COLO829 (cell line): ENCODE measurements at regions not wholly inside any gene's neighbourhood (a gene's known extent, or its start where the extent isn't known, plus 50 kb on each side); places are given as distances from the start of the nearest gene placed in this dataset.
A peak's percentile ranks its signal among the peaks of the same experiment; 100 is the strongest.

ENCODE experiments used
- DNase-seq: peaks from one replicate; pipeline ENCODE4 v3.0.0; 2012; ENCODE audit warnings: low spot score

DNA sequence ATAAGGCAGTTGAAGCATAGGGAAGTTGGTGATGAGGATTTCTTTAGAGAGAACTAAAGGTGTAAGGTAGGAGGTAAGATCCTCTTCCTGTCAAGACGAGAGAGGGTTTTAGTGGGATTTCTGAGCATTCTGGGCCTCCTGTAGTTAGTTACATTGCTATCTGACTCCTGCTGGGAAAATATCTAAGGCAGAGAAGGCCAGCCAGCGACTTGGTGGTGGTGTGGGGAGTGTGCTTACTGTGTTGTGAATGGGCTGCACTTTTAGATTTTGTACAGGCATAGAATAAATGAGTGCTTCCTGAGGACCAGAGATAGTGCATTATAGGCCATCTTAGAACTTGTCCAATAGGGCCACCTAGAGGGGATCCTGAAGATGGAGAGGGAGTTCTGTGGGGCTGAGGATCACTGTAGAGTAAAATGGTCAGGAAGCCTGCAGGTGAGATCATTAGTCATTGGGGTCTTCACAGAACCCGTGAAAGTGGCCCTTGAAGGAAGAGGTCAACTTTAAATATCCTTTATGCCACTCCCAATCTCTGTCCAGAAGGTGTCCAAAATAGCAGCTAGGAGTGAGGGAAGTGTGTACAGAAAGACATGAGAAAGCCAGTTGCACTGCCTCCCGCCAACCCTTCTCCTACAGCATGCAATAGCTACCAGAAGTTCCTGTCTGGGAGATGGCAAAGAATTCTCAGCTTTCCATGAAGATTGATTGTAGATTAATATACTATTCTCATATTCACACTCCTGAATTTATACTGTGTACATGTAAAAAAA is 266.6 kb downstream of the POLR1F start:
- peak; percentile 73 for DNase-seq

DNA sequence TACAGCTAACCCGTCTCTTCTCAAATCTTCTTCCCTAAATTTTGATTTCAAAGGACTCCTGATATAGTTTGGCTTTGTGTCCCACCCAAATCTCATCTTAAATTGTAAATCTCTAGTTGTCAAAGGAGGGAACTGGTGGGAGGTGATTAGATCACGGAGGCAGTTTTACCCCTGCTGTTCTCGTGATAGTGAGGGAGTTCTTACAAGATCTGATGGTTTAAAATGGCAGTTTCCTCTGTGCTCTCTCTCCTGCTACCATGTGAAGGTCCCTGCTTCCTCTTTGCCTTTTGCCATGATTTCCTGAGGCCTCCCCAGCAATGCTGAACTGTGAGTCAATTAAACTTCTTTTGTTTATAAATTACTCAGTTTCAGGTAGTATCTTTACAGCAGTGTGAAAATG is 269.3 kb downstream of the POLR1F start:
- DNase-seq = no peak

DNA sequence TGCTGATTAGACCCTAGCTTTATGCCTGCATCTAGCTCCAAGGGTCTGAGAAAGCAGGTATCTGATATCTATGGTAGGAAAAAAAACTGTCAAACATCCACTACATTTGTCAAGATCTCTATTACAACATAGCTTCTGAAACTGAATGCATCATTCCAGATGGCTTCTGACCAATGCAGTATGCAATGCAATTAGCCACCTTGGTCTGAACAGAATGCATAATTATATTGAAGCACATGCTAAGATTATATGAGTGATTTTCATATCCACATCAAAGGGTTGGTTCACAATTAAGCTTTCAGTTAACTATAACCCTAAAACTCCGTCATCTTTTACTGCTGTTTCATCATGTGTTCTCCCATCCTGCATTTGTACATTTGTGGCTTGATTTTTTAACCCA is 271.4 kb downstream of the POLR1F start:
- no peak for DNase-seq

DNA sequence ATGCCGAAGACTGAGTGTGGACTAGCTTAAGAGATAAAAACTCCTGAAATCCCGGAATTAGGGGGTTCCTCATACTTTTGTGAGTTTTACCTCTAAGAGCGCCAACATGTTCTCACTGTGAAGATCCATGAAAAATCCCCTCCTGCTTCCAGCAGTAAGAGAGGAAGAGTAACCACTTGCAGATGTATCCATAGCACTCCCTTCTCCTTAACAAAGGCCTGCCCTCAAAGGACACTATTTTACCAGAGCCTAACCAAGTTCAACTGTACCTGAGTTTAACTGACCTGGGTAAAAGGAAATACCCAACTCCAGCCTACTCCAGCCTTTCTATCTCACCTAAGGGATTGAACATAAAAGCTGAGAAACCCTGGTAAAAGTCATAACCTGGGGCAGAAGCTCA is 280.9 kb downstream of the POLR1F start:
- no peak for DNase-seq

DNA sequence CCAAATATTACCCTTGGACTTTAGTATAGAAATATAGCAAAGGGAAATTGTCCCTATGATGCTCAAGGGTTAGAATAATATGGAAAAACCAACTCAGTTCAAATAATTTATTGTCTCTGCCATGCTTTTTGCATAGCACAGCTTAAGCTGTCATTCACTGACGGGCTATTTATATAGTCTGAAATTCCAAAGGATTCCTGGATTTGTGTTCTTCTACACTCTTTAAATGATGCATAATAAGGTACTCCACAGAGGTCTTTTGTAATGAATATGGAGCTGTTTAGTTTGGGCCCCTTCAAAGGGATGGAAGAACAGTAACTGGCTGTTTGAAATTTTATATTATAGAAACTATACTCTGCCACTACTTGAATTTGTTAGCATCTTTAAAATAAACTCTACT is 276.6 kb upstream of the FERD3L start:
- DNase-seq = no peak

DNA sequence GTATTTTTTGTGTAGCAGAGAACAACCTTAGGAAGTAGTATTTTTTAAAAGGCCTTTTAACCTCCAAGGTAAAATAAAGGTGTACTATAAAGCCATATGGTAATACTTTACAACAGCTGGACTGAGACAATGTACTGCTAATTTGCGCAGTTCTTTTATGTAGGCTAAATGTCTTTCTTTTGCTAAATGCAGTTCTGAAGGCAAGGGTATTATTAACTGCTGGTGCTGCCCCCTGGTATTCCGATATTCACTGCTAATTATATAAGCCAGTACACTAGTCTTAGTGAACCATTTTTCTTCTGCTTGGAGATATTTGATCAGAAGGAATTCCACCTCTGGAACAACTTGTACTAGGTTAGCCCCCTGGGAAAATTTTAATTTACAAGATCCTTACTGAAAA is 272.0 kb upstream of the FERD3L start:
- DNase-seq = no peak

DNA sequence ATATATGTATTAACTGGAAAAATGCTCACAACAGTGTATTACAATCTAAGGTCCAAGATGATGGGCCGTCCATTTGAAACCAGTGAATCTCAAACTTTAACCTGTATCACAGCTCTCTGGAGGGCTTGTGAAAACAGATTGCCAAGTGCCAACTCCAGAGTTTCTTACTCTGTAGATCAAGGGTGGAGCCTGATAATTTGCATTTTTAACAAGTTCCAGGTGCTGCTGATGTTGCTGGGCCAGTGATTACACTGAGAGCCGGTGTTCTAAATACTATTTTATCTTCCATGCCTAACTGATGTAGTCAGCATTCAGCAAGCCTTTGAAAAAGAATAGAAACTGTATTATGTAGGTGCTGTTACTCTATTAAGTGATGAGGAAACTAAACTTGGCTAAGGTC is 269.9 kb upstream of the FERD3L start:
- no peak for DNase-seq

DNA sequence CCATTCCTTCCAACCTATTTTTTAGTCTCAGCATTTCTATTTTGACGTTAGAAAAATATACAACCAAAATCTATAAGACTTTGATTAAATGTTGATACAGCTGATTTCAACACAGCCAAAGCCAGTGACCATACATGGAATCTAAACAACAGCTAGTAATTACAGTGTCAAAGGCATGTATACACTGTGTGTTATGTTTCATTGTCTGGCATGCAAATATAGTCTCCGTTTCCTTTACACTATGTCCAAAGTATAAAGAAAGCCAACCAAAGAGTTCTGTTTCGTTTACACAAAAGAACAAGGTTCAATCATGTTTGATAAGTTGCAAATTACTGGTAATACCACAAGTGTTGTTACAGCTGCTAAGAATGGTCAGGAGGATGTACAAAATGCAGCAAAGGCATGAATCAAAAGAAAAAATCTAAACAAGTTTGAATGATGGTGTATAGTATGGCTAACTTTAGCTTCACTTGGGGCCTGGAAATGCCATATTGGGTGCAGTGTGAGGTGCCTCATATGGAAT is 268.3 kb upstream of the FERD3L start:
- no peak for DNase-seq

DNA sequence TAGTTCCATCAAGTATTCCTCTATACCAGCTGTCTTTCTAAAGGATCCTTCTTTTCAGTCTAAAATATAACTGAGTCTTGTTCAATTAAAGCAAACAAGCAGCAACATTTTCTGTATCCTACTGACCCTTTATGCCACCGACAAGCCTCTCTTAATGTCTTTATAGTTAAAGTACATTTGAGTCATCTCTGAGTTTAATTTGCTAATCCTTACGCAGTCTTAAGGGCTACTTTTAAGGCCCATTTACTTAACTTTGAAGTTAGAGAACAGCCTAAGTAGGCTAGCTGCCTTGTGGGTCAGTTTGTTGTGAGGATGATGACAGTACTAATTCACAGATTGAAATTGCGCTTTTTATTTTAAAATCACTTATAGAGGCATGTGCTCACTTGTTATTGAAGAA is 265.5 kb upstream of the FERD3L start:
- no peak for DNase-seq

DNA sequence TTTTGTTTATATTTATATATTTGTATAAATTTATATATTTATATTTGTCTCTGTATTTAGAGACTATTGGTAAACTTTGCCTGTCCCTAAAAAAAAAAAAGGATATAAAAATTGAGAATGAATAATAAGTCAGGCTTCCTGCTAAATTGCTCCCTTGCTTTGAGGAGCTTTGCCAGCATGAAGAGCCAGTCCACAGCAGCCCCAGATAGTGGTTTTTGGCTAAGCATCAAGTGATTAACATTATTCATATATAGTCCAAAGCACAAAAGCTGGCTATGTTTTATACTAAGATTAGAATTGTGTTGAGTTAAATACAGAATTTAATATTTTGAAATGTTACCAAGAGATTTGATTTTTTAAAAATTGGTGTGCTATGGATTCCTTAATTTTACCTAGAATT is 264.9 kb upstream of the FERD3L start:
- DNase-seq = no peak

DNA sequence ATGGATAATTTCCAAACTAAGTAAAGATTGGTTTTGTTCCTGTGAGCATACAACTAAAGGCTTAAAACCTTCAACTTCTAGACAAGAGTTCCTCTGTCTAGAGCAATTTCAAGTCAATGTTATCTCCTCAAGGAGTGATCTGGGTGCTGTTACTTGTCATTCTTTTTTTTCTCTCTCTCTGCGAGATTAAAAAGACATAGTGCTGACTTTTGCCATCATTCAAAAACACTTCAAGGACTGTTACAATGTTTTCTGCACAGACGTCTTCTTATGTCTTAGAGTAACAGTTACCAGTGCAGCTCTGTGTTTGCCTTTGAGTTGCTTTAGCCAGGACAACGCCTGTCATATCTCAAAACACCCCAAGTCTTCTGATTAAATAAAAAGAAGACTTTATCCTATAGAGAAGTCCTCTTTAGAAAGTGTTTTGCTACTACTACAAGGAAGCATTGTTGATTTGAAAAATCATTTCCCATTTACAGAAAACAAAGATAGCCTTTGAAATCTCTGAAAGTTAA is 263.5 kb upstream of the FERD3L start:
- peak; percentile 62 for DNase-seq

DNA sequence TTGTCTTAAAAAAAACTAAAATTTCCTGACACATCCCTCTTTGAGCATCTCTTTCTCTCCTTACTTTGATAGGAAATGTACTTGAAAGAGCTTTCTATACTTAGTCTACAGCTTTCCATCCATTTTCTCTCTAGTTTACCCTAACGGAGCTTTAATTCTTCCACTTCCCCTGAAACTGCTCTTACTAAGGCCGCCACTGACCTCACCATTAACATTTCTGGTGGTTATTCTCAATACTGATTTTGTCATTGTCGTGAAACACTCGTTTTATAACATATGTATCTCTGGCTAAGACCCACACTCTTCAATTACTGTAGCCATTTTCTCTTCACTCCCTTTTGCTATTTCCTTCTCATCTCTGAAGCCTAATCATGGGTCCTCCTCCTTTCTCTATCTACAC is 262.0 kb upstream of the FERD3L start:
- no peak for DNase-seq

DNA sequence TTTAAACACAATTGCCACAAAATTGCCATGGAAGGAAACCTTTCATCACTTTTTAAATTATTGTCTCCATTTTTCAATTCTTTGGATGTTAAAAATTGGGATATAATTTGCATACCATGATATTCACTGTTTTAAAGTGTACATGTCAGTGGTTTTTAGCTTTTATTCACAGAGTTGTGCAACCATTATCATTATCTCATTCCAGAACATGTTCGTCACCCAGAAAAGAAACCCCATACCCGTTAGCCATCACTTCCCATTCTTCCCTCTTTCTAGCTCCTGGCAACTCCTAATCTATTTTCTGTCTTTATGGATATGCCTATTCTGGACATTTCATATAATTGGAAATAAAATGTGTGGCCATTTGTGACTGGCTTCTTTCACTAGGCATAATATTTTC is 260.3 kb upstream of the FERD3L start:
- DNase-seq = no peak

DNA sequence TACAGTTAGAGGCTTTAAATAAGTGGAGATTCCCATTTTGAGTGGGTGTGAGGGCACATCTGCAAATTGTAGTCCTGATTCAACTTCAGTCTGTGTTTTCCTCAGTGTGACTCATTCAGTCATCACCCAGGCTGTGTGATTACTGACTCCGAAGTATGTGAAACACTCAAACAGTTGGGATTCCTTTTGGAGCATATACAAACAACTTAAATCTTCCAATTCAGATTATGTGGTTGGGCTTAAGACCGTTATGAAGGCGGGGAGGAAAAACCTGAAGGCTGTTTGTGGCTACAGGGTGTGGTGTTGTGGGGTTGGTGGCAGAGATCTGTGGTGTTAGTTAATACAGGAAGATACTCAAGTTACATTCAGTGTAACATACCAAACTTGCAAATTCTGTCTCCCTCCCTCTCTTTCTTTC is 259.7 kb upstream of the FERD3L start:
- peak; percentile 93 for DNase-seq

DNA sequence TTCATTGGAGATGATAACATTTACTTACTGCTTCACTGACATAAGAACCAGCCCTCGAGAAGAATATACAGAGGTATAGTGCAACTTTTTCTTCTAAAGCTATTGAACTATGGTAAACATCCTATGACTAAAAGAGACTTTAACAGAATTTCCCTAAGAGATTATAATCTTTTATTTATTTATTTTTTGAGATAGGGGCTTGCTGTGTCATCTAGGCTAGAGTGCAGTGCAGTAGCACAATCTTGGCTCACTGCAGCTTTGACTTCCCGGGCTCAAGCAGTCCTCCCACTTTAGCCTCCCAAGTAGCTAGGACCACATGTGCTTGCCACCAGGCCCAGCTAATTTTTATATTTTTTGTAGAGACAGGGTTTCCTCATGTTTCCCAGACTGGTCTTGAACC is 258.5 kb upstream of the FERD3L start:
- no peak for DNase-seq

DNA sequence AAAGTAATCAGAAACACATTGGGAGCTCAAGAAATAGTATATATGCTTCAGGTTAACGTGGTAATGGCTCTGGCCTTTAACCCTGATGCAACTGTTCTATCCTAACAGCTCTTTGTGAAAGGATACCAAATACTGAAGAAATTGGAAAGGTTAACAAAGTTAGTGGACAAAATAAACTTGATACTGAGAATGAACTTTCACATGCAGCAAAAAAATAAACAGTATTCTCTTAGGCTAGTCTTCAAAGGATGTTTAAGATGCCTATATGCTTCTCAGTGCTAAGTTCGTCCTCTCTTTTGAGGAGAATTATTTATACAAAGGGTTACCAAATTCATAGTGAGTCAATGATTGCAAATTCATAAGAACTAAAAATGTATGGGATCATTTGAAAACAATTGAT is 256.2 kb upstream of the FERD3L start:
- DNase-seq = no peak

DNA sequence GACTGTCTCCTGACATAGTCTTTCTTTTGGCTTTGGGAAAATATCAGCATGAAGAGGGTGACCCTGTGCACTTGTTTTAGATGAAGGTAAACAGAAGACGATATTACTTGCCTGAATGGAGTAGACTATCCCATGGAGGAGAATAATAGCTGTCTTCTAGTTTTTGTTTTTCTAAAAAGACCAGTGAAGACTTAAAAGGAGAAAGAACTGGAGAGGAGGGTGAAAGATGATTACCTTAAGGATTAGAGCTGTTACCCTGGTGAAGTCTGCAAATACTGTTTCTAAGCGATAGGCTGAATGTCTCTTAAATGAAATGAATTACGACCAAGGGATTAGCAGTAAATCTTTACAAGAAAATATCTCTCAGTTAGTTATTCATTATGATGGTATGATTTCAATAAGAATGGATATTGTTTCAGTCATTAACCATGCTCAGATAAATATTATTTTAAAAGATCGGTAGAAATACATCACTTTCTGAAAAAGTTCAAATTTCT is 255.6 kb upstream of the FERD3L start:
- no peak for DNase-seq

DNA sequence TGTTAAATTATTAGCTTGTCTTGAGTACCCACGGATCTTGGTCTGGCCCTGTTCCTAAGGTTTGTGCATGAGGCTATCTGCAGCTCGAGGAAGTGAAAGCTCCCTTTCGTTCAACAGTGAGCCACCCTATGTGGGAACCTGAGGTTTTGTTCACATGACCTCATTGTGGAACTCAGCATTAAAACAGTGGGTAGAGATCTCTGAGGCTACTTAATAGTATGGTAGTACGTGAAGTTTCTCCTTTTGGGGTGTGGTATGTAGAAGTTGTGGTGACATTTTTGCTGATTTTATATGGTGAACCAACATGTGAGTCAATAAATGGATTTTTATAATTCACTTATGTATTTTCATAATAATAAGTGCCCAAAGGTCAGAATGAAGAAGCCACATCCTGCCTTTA is 252.7 kb upstream of the FERD3L start:
- no peak for DNase-seq

DNA sequence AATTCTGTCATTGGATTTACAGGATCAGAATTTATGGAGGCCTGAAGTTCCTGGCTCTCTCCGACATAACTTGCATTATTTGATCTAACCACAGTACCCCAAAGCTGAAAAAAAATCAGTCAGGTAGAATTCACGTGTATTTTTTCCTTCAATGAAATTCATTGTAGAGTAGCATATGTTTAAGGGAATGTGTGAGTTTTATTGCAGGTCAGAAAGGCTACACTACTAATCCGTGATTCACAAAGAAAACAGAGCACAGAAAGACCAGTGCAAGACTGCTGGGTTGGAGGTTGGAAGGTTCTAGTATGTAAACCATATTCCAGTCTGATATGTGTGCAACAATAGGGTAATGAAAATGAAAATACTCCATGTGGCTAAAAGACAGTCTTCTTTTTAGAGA is 247.0 kb upstream of the FERD3L start:
- DNase-seq = no peak

DNA sequence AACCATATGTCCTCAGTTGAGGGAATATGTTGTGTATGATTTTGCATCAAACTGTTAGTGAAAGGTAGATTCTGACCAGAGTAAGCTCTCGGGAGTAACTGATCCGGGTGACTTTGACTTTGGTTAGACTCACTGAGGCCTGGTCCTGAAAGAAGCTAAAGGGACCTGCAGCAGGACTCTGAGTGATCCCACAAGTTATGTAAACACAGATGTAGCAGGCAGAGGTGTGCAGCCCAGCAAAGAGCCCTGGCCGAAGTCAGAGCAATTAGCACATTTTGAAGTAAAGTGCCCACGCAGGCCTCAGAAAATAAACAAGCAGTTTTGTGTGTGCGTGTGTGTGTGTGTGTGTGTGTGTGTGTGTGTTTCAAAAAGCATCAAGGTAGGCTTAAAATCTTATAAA is 245.6 kb upstream of the FERD3L start:
- no peak for DNase-seq

DNA sequence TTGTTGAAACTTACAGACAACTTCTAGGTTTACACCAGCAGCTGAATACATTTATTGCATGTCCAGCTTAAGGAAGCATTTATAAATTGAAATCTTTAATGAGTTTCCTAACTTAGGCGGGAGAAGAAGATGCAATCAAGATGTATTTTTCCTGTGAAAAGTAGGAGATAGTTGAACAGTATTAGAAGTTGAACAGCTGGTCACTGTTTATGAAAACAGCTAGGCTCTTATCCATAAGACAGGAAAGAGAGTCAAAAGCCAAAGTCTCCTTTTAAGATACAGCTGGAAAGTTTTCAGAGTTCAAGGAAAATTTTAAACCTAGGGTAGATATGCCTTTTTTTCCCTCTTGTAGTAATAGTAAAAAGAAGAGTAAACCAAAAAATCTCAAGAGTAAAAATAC is 236.1 kb upstream of the FERD3L start:
- DNase-seq = no peak

DNA sequence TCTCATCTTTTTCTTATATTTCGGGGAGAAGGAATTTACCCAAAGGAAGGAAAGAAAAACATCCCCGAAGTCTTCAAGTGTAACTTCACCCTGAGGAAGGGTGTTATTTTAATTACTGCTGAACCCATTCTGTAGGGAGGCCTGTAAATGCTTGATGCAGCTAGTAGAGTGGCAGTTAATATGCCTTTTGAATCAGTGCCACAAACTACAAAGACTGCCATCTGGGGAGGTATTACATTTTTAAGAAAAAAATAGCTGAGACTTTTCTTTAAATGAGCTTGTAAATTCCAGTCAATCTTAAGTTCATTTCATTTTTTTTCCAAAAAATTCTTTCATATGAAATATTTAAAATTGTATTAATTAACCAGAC is 233.1 kb upstream of the FERD3L start:
- no peak for DNase-seq

DNA sequence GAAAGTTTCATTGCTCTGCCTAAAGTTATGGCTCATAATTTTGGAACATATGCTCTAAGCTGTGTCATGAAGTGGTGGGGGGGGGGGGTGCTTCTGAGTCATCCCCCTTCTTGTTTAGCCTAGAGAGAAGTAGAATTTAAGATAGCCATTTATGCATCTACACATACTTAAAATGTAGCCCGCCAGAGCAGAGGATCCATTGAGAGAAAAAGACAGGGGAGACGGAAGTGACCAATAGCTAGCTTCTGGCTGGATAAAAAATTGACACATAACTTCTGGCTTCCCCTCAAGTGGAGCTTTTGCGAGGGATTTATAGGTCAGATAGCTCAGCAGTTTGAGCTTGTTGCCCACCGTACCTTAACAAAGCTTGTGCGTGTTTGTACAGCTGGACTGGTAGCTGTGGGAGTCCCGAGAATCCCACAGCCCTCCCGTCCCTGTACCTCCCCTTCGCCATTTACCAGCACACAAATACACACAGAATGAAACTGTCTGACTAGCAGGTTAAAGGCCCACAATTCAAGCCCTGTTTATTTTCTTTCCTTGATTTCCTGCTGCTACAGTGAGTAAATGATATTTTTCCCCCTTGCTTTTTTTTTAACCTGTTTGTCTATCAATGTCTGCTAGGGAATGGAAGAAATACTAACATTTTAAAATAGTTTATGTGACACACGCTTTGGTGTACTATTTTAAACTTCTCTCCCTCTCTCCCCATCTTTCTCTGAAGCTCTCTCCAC is 232.6 kb upstream of the FERD3L start:
- DNase-seq = no peak
